A673 (cell line): ENCODE measurements at regions not wholly inside any gene's neighbourhood (a gene's known extent, or its start where the extent isn't known, plus 50 kb on each side); places are given as distances from the start of the nearest gene placed in this dataset.

Experiments
- EZH2 ChIP-seq: fragments of 200-600 bp; sonication (generic); IDR thresholded peaks from 2 replicates; pipeline ENCODE4 v1.6.1; 2017; ENCODE audit warnings: borderline replicate concordance, low read depth, mild to moderate bottlenecking, mixed read lengths, antibody characterized with exemption, low read length; ENCODE audit not compliant: poor library complexity, severe bottlenecking
- TF ChIP-seq, protein P1 (sequence below): fragments of 300-800, 200-600 bp; sonication (generic); conservative IDR thresholded peaks from 2 replicates; pipeline ENCODE4 v1.5.1; 2017; ENCODE audit warnings: low read depth, mild to moderate bottlenecking, antibody characterized with exemption, low read length, moderate library complexity, mixed read lengths

DNA sequence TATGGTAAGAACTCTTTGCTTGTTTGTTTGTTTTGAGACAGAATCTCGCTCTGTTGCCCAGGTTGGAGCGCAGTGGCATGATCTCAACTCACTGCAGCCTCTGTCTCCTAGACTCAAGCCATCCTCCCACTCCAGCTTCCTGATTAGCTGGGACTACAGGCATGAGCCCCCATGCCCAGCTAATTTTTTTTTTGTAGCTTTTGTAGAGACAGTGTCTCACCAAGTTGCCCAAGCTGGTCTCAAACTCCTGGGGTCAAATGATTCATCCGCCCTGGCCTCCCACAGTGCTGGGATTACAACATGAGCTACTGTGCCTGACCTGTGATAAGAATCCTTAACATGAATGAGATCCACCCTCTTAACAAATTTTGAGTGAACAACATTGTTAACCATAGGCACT, 183.9 kb upstream of the TSHZ3 start:
- TF ChIP-seq, protein P1, sequence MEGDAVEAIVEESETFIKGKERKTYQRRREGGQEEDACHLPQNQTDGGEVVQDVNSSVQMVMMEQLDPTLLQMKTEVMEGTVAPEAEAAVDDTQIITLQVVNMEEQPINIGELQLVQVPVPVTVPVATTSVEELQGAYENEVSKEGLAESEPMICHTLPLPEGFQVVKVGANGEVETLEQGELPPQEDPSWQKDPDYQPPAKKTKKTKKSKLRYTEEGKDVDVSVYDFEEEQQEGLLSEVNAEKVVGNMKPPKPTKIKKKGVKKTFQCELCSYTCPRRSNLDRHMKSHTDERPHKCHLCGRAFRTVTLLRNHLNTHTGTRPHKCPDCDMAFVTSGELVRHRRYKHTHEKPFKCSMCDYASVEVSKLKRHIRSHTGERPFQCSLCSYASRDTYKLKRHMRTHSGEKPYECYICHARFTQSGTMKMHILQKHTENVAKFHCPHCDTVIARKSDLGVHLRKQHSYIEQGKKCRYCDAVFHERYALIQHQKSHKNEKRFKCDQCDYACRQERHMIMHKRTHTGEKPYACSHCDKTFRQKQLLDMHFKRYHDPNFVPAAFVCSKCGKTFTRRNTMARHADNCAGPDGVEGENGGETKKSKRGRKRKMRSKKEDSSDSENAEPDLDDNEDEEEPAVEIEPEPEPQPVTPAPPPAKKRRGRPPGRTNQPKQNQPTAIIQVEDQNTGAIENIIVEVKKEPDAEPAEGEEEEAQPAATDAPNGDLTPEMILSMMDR: no peak
- no peak for TF ChIP-seq EZH2
